ENCODE measurements at regions not wholly inside any gene's neighbourhood (a gene's known extent, or its start where the extent isn't known, plus 50 kb on each side); places are given as distances from the start of the nearest gene placed in this dataset.
"Not testable (repeated sequence)": the region's sequence is repeated elsewhere in the genome, so short reads cannot be mapped to it uniquely, and the experiment has no call there.

GRCh38 chr5:133865113-133865512 is 103.3 kb downstream of the C5orf15 start:
- TF ChIP-seq CTCF (IDR thresholded peaks at IDR 0.05): no peak
- TF ChIP-seq POLR2A (IDR thresholded peaks at IDR 0.05): no peak
- Histone ChIP-seq H3K27me3 (no peaks in the 10 kb centered on the region), H3K36me3 (no peaks in the 10 kb centered on the region), H3K27ac (no peak overlapping the region), H3K4me3 (no peak overlapping the region), H3K4me1 (no peaks in the 10 kb centered on the region), H3K9me3 (no peaks in the 10 kb centered on the region)
- DNase-seq: peak in 1 of 3 donors; percentile 3

GRCh38 chr5:133864711-133865110 is 103.7 kb downstream of the C5orf15 start:
- H3K27me3 ChIP-seq: no peaks in the 10 kb centered on the region
- H3K9me3 ChIP-seq: no peaks in the 10 kb centered on the region
- no peak overlapping the region for H3K27ac ChIP-seq
- peak in 1 of 3 donors; percentile 14 for DNase-seq
- H3K4me1 ChIP-seq: no peaks in the 10 kb centered on the region
- H3K4me3 ChIP-seq: no peak overlapping the region
- TF ChIP-seq POLR2A (IDR thresholded peaks at IDR 0.05): no peak
- no peaks in the 10 kb centered on the region for H3K36me3 ChIP-seq

DNA sequence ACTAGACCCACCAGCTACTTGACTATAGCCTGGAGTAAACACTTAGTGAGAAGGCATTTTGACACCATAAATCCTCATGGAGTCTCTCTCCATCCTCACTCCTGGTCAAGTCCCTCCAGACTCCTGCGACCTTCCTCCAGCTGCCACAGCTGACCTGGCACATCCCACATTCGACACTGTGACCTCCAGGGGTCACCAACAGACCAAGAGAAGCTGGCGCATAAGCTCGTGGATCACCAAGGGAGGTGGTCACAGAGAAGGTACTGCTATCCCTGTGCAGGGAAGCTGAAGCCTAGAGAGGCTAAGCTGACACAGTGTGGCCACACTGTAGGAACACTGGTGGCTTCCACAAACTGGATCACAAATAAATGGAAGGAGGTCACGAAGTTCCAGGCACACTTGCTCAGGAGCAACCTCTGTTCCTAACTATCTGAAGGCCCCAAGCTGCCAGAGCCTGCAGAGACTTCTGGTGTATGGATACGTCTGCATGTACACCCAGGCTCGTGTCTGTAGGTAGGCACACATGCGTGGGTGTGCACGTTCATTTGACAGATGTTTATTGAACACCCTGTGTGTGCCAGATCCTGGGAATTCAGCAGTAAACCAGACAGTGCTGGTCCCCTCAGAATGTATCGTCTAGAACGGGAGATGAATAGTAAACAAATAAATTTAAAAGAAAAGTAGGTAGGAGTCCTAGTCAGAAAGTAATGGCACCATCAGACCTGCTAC is 104.4 kb downstream of the C5orf15 start:
- H3K27ac ChIP-seq: no peak overlapping the region
- H3K4me1 ChIP-seq: no peaks in the 10 kb centered on the region
- no peaks in the 10 kb centered on the region for H3K36me3 ChIP-seq
- no peaks in the 10 kb centered on the region for H3K27me3 ChIP-seq
- no peak overlapping the region for H3K4me3 ChIP-seq
- no peak for TF ChIP-seq CTCF (IDR thresholded peaks at IDR 0.05)
- TF ChIP-seq POLR2A (IDR thresholded peaks at IDR 0.05): no peak
- no peaks in the 10 kb centered on the region for H3K9me3 ChIP-seq
- DNase-seq: peak in 1 of 3 donors; percentile 15

DNA sequence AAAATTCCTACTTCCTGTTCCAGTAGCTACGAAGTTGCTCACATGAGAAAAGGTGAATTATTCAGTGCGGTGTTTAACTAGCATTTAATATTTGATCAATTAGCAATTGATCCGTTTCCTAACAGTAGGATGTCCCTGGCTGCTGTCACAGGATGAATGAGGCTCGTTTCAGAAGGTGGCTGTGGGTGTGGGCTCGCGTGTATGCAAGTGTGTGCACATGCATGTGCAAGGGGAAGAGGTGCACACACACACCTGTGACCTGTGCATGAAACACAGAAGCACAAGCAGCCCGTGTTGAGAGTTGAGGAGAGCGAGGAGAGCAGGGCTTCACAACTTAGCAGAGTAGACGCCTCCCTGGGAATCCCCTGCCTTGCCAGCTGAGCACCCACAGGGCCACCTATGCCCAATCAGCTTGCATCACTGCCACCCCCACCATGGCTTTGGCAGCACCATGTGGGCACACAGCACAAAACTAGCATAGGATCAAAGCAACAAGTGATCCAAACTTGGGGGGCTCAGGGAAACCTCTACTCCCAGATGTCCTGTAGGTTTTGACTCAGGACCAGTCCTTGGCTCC is 107.2 kb downstream of the C5orf15 start:
- no peak overlapping the region for H3K4me3 ChIP-seq
- peak in 1 of 3 donors; percentile 18 for DNase-seq
- H3K9me3 ChIP-seq: peaks cover 0 to 5% (median 0%) of the 10 kb centered on the region in 4 donors
- H3K36me3 ChIP-seq: no peaks in the 10 kb centered on the region
- H3K4me1 ChIP-seq: no peaks in the 10 kb centered on the region
- TF ChIP-seq POLR2A (IDR thresholded peaks at IDR 0.05) (no peak), CTCF (IDR thresholded peaks at IDR 0.05) (no peak)
- no peaks in the 10 kb centered on the region for H3K27me3 ChIP-seq
- H3K27ac ChIP-seq: no peak overlapping the region

DNA sequence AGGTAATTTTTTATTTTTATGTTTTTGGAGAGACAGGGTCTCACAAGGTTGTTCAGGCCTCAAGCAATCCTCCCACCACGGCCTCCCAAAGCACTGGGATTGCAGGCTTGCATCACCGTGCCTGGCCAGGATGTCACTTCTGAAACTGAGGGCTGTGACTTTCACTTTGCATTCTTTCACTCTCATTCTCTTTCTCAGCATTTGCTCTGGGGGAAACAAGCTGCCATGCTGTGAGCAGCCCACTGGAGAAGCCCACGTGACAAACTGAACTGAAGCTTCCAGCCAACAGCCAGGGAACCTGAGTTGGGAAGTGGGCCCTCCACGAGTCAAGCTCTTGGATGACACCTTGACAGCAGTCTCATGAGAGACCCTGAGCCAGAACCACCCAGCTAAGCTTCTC is 109.4 kb downstream of the C5orf15 start:
- Histone ChIP-seq H3K36me3 (no peaks in the 10 kb centered on the region), H3K9me3 (peaks cover 0 to 5% (median 0%) of the 10 kb centered on the region in 4 donors), H3K4me1 (no peaks in the 10 kb centered on the region), H3K27ac (no peak overlapping the region), H3K27me3 (no peaks in the 10 kb centered on the region), H3K4me3 (no peak overlapping the region)
- TF ChIP-seq POLR2A (IDR thresholded peaks at IDR 0.05) (no peak), CTCF (IDR thresholded peaks at IDR 0.05) (no peak)
- DNase-seq: no peak

- H3K9me3 ChIP-seq, H3K36me3 ChIP-seq, H3K4me3 ChIP-seq, H3K27me3 ChIP-seq, H3K27ac ChIP-seq, H3K4me1 ChIP-seq, DNase-seq: not testable (repeated sequence)
These were observed 110.7 kb downstream of the C5orf15 start for GRCh38 chr5:133857595-133858313.
